ENCODE measurements at regions not wholly inside any gene's neighbourhood (a gene's known extent, or its start where the extent isn't known, plus 50 kb on each side); places are given as distances from the start of the nearest gene placed in this dataset.
A peak's percentile ranks its signal among the peaks of the same experiment; 100 is the strongest.

DNA sequence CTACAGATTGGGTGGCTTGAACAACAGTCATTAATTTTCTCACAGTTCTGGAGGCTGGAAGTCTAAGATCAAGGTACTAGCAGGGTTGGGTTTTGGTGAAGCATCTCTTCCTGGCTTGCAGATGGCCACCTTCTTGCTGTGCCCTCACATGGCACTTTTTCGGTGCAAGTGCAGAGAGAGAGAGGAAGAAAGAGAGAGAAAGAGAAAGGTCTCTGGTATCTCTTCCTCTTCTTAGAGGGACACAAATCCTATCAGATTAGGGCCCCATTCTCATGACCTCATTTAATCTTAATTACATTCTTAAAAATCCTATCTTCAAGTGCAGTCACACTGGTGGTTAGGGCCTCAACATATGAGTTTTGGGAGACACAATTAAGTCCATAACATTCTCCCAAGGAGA, 167.1 kb downstream of the NFKBIZ start:
- 98 to 100% methylated on average over 1 of the region's 1 CpG for WGBS, 2 donors
- Histone ChIP-seq H3K27ac (ENCODE audit: low read depth in 1 of 2, low read length in 2 of 2) (no peak overlapping the region), H3K4me3 (ENCODE audit: low read length in 2 of 2) (no peak overlapping the region), H3K9me3 (ENCODE audit: control insufficient read depth, low read length) (peaks cover 1% of the 10 kb centered on the region), H3K4me1 (ENCODE audit: control insufficient read depth in 1 of 2, insufficient read depth in 2 of 2, low read length in 2 of 2) (peaks cover 0 to 2% of the 10 kb centered on the region in 2 donors), H3K27me3 (ENCODE audit: control insufficient read depth in 1 of 2, insufficient read depth in 2 of 2, low read length in 1 of 2) (no peaks in the 10 kb centered on the region), H3K36me3 (ENCODE audit: control insufficient read depth in 1 of 2, insufficient read depth in 2 of 2, low read length in 1 of 2) (no peaks in the 10 kb centered on the region)
- DNase-seq (no peak), ATAC-seq (ENCODE audit: low FRiP score) (no peak)
- intact Hi-C loops (cut with DNase I) = no loop called here

GRCh38 chr3:102017784-102018183, 168.5 kb downstream of the NFKBIZ start:
- no peak for ATAC-seq (ENCODE audit: low FRiP score)
- Histone ChIP-seq H3K9me3 (ENCODE audit: control insufficient read depth, low read length) (peaks cover 3% of the 10 kb centered on the region), H3K4me3 (ENCODE audit: low read length in 2 of 2) (no peak overlapping the region), H3K36me3 (ENCODE audit: control insufficient read depth in 1 of 2, insufficient read depth in 2 of 2, low read length in 1 of 2) (no peaks in the 10 kb centered on the region), H3K27me3 (ENCODE audit: control insufficient read depth in 1 of 2, insufficient read depth in 2 of 2, low read length in 1 of 2) (no peaks in the 10 kb centered on the region), H3K4me1 (ENCODE audit: control insufficient read depth in 1 of 2, insufficient read depth in 2 of 2, low read length in 2 of 2) (peaks cover 0 to 2% of the 10 kb centered on the region in 2 donors), H3K27ac (ENCODE audit: low read depth in 1 of 2, low read length in 2 of 2) (no peak overlapping the region)
- intact Hi-C loops (cut with DNase I) = no loop called here
- 75 to 79% methylated on average over 2 of the region's 2 CpGs for WGBS, 2 donors
- no peak for DNase-seq

DNA sequence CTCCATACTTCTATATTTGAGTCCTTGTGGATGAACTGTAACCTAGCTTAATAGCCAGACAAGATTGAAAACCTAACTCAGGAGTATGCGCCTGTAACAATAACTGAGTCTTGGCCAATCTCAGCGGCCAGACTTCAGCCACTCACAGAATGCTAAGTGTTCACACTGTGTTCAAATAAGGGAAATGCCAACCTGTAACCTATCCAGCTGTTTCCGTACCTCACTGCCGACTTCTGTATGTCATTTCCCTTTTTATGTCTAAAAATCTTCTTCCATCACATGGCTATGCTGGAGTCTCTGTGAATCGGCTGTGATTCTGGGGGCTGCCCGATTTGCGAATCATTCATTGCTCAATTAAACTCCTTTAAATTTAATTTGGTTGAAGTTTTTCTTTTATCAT, 169.2 kb downstream of the NFKBIZ start:
- no peak for DNase-seq
- Histone ChIP-seq H3K9me3 (ENCODE audit: control insufficient read depth, low read length) (peaks cover 3% of the 10 kb centered on the region), H3K27me3 (ENCODE audit: control insufficient read depth in 1 of 2, insufficient read depth in 2 of 2, low read length in 1 of 2) (no peaks in the 10 kb centered on the region), H3K4me3 (ENCODE audit: low read length in 2 of 2) (no peak overlapping the region), H3K36me3 (ENCODE audit: control insufficient read depth in 1 of 2, insufficient read depth in 2 of 2, low read length in 1 of 2) (no peaks in the 10 kb centered on the region), H3K27ac (ENCODE audit: low read depth in 1 of 2, low read length in 2 of 2) (no peak overlapping the region), H3K4me1 (ENCODE audit: control insufficient read depth in 1 of 2, insufficient read depth in 2 of 2, low read length in 2 of 2) (peaks cover 0 to 2% of the 10 kb centered on the region in 2 donors)
- WGBS, 2 donors = 87% methylated on average over 7 of the region's 7 CpGs
- intact Hi-C loops (cut with DNase I) = no loop called here
- ATAC-seq (ENCODE audit: low FRiP score) = no peak

- Histone ChIP-seq H3K36me3 (ENCODE audit: control insufficient read depth in 1 of 2, insufficient read depth in 2 of 2, low read length in 1 of 2) (no peaks in the 10 kb centered on the region), H3K27ac (ENCODE audit: low read depth in 1 of 2, low read length in 2 of 2) (no peak overlapping the region), H3K27me3 (ENCODE audit: control insufficient read depth in 1 of 2, insufficient read depth in 2 of 2, low read length in 1 of 2) (no peaks in the 10 kb centered on the region), H3K9me3 (ENCODE audit: control insufficient read depth, low read length) (peaks cover 3% of the 10 kb centered on the region), H3K4me3 (ENCODE audit: low read length in 2 of 2) (no peak overlapping the region), H3K4me1 (ENCODE audit: control insufficient read depth in 1 of 2, insufficient read depth in 2 of 2, low read length in 2 of 2) (peaks cover 0 to 2% of the 10 kb centered on the region in 2 donors)
- 93 to 97% methylated on average over 1 of the region's 1 CpG for WGBS, 2 donors
- no peak for DNase-seq
- intact Hi-C loops (cut with DNase I) = no loop called here
- no peak for ATAC-seq (ENCODE audit: low FRiP score)
Measured at GRCh38 chr3:102020735-102021134, 171.4 kb downstream of the NFKBIZ start.

DNA sequence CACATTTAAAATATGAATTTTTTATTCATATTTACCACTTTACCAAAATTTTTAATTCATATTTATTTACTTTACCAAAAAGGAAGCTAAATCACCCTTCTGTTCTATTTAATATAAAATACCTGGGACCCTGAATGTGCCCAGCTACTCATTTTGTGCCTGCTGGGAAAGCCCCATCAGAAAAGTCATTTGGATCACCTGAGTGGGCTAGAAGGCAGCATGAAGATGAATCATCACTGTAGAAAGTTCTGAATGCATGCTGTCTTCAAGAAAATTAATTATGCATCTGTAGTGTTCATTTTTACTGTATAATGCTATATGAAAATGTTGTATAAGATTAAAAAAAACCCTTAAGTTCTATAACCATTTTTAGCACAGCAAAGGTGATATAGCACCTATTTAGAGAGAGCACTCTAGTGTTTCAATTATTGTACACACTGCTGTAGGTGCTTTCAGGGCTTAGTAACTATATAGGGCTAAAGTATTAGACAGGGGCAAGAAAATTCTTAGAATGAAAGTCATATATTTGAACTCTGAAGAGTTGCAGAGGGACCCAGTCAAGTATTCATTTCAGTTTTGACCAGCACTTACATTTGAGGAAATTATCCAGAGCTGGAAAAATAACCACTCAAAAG, 175.1 kb downstream of the NFKBIZ start:
- ATAC-seq (ENCODE audit: low FRiP score) = no peak
- Histone ChIP-seq H3K27me3 (ENCODE audit: control insufficient read depth in 1 of 2, insufficient read depth in 2 of 2, low read length in 1 of 2) (no peaks in the 10 kb centered on the region), H3K4me3 (ENCODE audit: low read length in 2 of 2) (no peak overlapping the region), H3K27ac (ENCODE audit: low read depth in 1 of 2, low read length in 2 of 2) (no peak overlapping the region), H3K36me3 (ENCODE audit: control insufficient read depth in 1 of 2, insufficient read depth in 2 of 2, low read length in 1 of 2) (no peaks in the 10 kb centered on the region), H3K9me3 (ENCODE audit: control insufficient read depth, low read length) (peaks cover 2% of the 10 kb centered on the region), H3K4me1 (ENCODE audit: control insufficient read depth in 1 of 2, insufficient read depth in 2 of 2, low read length in 2 of 2) (peaks cover 0 to 2% of the 10 kb centered on the region in 2 donors)
- intact Hi-C loops (cut with DNase I) = no loop called here
- DNase-seq = no peak

DNA sequence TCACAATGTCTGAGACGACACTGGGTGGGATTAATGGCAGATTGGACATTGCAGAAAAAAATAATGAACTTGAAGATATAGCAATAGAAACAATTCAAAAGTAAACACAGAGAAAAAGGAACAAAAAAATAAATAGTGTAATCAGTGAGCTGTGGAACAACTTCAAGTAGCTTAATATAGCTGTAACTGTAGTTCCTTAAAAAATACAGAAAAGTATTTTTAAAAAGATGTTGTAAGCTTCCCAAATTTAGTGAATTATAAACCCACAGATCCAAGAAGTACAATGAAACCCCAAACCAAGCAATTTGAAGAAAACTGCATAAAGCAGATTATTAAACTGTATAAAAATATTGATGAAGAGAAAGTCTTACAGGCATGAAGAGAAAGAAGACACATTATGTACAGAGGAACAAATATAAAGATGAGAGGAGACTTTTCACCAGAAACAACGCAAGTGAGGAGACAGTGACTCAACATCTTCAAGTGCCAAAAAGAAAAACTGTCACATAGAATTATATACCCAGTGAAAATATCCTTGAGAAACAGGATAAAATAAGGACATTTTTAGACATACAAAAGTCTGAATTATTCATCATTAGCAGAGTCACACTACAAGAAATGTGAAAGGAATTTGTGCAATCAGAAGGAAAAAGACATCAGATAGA, 176.4 kb downstream of the NFKBIZ start:
- intact Hi-C loops (cut with DNase I) = no loop called here
- WGBS, 2 donors = 4 to 15% methylated on average over 2 of the region's 2 CpGs
- Histone ChIP-seq H3K4me1 (ENCODE audit: control insufficient read depth in 1 of 2, insufficient read depth in 2 of 2, low read length in 2 of 2) (peaks cover 0 to 2% of the 10 kb centered on the region in 2 donors), H3K36me3 (ENCODE audit: control insufficient read depth in 1 of 2, insufficient read depth in 2 of 2, low read length in 1 of 2) (no peaks in the 10 kb centered on the region), H3K9me3 (ENCODE audit: control insufficient read depth, low read length) (peaks cover 2% of the 10 kb centered on the region), H3K27ac (ENCODE audit: low read depth in 1 of 2, low read length in 2 of 2) (no peak overlapping the region), H3K27me3 (ENCODE audit: control insufficient read depth in 1 of 2, insufficient read depth in 2 of 2, low read length in 1 of 2) (no peaks in the 10 kb centered on the region), H3K4me3 (ENCODE audit: low read length in 2 of 2) (peak overlapping the region in 1 of 2 donors; percentile 34)
- DNase-seq (no peak), ATAC-seq (ENCODE audit: low FRiP score) (peak; percentile 50)

GRCh38 chr3:102026656-102027055, 177.3 kb downstream of the NFKBIZ start:
- Histone ChIP-seq H3K4me1 (ENCODE audit: control insufficient read depth in 1 of 2, insufficient read depth in 2 of 2, low read length in 2 of 2) (peaks cover 0 to 2% of the 10 kb centered on the region in 2 donors), H3K9me3 (ENCODE audit: control insufficient read depth, low read length) (peaks cover 2% of the 10 kb centered on the region), H3K4me3 (ENCODE audit: low read length in 2 of 2) (no peak overlapping the region), H3K36me3 (ENCODE audit: control insufficient read depth in 1 of 2, insufficient read depth in 2 of 2, low read length in 1 of 2) (no peaks in the 10 kb centered on the region), H3K27me3 (ENCODE audit: control insufficient read depth in 1 of 2, insufficient read depth in 2 of 2, low read length in 1 of 2) (no peaks in the 10 kb centered on the region), H3K27ac (ENCODE audit: low read depth in 1 of 2, low read length in 2 of 2) (peak overlapping the region in 1 of 2 donors; percentile 57)
- ATAC-seq (ENCODE audit: low FRiP score) (no peak), DNase-seq (no peak)
- WGBS, 2 donors = 76 to 80% methylated on average over 4 of the region's 4 CpGs
- intact Hi-C loops (cut with DNase I) = no loop called here

DNA sequence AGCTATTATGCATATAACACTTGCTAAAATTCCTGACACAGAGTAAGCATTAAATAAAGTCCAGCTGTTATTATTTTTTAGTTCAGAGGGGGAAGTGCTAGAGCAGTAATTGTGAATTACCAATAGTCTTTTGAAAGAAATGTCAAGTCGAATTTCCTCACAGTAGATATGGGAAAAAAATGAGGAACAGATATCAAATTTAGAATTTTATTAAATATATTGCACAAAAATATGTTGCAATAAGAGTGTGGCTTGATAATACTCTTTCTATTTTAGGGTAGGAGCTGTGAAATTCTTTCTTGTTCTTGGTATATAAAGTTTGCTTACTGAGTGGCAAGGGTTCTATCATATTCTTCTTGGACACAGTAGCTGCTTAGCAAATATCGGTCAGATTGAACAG, 181.3 kb downstream of the NFKBIZ start:
- H3K27me3 ChIP-seq (ENCODE audit: control insufficient read depth in 1 of 2, insufficient read depth in 2 of 2, low read length in 1 of 2) = no peaks in the 10 kb centered on the region
- peaks cover 0 to 2% of the 10 kb centered on the region in 2 donors for H3K4me1 ChIP-seq (ENCODE audit: control insufficient read depth in 1 of 2, insufficient read depth in 2 of 2, low read length in 2 of 2)
- H3K9me3 ChIP-seq (ENCODE audit: control insufficient read depth, low read length) = no peaks in the 10 kb centered on the region
- intact Hi-C loops (cut with DNase I) = loop anchor here in 1 of 2 donors (10.0 kb wide), 1 partner anchor 94 kb away; no protein-coding TSS in a partner anchor
- DNase-seq (no peak), ATAC-seq (ENCODE audit: low FRiP score) (no peak)
- H3K27ac ChIP-seq (ENCODE audit: low read depth in 1 of 2, low read length in 2 of 2) = no peak overlapping the region
- no peaks in the 10 kb centered on the region for H3K36me3 ChIP-seq (ENCODE audit: control insufficient read depth in 1 of 2, insufficient read depth in 2 of 2, low read length in 1 of 2)
- no peak overlapping the region for H3K4me3 ChIP-seq (ENCODE audit: low read length in 2 of 2)
- WGBS, 2 donors = 77 to 88% methylated on average over 2 of the region's 2 CpGs

DNA sequence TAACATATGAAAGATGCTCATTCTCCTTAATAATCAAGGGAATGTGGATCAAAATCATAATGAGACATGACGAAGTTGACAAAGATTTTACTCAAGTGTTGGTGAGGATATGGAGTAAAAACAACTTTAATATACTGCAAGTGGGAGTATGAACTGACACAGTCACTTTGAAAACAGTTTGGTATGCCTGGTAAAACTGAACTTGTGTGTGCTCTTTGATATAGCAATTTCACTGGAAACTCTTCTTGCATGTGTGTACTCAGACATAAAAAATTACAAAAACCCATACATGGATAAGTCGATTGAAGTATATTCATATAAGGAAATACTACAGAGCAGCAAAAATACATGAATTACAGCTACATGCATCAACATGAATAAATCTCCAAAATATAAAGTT, 182.5 kb downstream of the NFKBIZ start:
- H3K4me1 ChIP-seq (ENCODE audit: control insufficient read depth in 1 of 2, insufficient read depth in 2 of 2, low read length in 2 of 2) = peaks cover 0 to 3% of the 10 kb centered on the region in 2 donors
- H3K36me3 ChIP-seq (ENCODE audit: control insufficient read depth in 1 of 2, insufficient read depth in 2 of 2, low read length in 1 of 2) = no peaks in the 10 kb centered on the region
- intact Hi-C loops (cut with DNase I) = loop anchor here in 1 of 2 donors (10.0 kb wide), 1 partner anchor 93 kb away; no protein-coding TSS in a partner anchor
- H3K27ac ChIP-seq (ENCODE audit: low read depth in 1 of 2, low read length in 2 of 2) = no peak overlapping the region
- no peaks in the 10 kb centered on the region for H3K27me3 ChIP-seq (ENCODE audit: control insufficient read depth in 1 of 2, insufficient read depth in 2 of 2, low read length in 1 of 2)
- DNase-seq (no peak), ATAC-seq (ENCODE audit: low FRiP score) (no peak)
- 92 to 93% methylated on average over 2 of the region's 2 CpGs for WGBS, 2 donors
- H3K9me3 ChIP-seq (ENCODE audit: control insufficient read depth, low read length) = no peaks in the 10 kb centered on the region
- H3K4me3 ChIP-seq (ENCODE audit: low read length in 2 of 2) = no peak overlapping the region
